EL (cell line): ENCODE measurements at regions not wholly inside any gene's neighbourhood (a gene's known extent, or its start where the extent isn't known, plus 50 kb on each side); places are given as distances from the start of the nearest gene placed in this dataset.
A peak's percentile ranks its signal among the peaks of the same experiment; 100 is the strongest.
"Not testable (repeated sequence)": the region's sequence is repeated elsewhere in the genome, so short reads cannot be mapped to it uniquely, and the experiment has no call there.

Experiments used
- DNase-seq: peaks from one replicate; pipeline ENCODE4 v3.0.0-alpha.2; 2016

- no peak for DNase-seq
Measured at GRCh38 chr12:67457778-67458665, 188.9 kb downstream of the CAND1 start.

GRCh38 chr12:67459173-67459572, 189.4 kb upstream of the DYRK2 start:
- DNase-seq = no peak

GRCh38 chr12:67459578-67459977, 189.0 kb upstream of the DYRK2 start:
- DNase-seq = no peak

GRCh38 chr12:67460388-67460787, 188.2 kb upstream of the DYRK2 start:
- no peak for DNase-seq

GRCh38 chr12:67468549-67469245, 179.8 kb upstream of the DYRK2 start:
- no peak for DNase-seq

- DNase-seq = no peak
Measured at GRCh38 chr12:67469666-67470065, 178.9 kb upstream of the DYRK2 start.

GRCh38 chr12:67471810-67472209, 176.7 kb upstream of the DYRK2 start:
- DNase-seq = no peak

- DNase-seq = no peak
Measured at GRCh38 chr12:67472539-67472938, 176.0 kb upstream of the DYRK2 start.

GRCh38 chr12:67474934-67475620, 173.5 kb upstream of the DYRK2 start:
- no peak for DNase-seq

GRCh38 chr12:67475725-67476124, 172.8 kb upstream of the DYRK2 start:
- no peak for DNase-seq

GRCh38 chr12:67477681-67478265, 170.8 kb upstream of the DYRK2 start:
- DNase-seq = peak; percentile 7

GRCh38 chr12:67482751-67483661, 165.5 kb upstream of the DYRK2 start:
- peak; percentile 55 for DNase-seq

- no peak for DNase-seq
Measured at GRCh38 chr12:67483871-67484554, 164.5 kb upstream of the DYRK2 start.

GRCh38 chr12:67484791-67485480, 163.6 kb upstream of the DYRK2 start:
- DNase-seq = no peak

GRCh38 chr12:67486671-67487070, 161.9 kb upstream of the DYRK2 start:
- DNase-seq = no peak

- DNase-seq = not testable (repeated sequence)
Measured at GRCh38 chr12:67488349-67488748, 160.2 kb upstream of the DYRK2 start.

- no peak for DNase-seq
Measured at GRCh38 chr12:67489007-67489406, 159.5 kb upstream of the DYRK2 start.

- DNase-seq = no peak
Measured at GRCh38 chr12:67496581-67496980, 152.0 kb upstream of the DYRK2 start.

- DNase-seq = no peak
Measured at GRCh38 chr12:67498991-67499390, 149.6 kb upstream of the DYRK2 start.

- DNase-seq = no peak
Measured at GRCh38 chr12:67501362-67501761, 147.2 kb upstream of the DYRK2 start.

GRCh38 chr12:67504026-67504425, 144.5 kb upstream of the DYRK2 start:
- no peak for DNase-seq
